ENCODE measurements at regions not wholly inside any gene's neighbourhood (a gene's known extent, or its start where the extent isn't known, plus 50 kb on each side); places are given as distances from the start of the nearest gene placed in this dataset.

DNA sequence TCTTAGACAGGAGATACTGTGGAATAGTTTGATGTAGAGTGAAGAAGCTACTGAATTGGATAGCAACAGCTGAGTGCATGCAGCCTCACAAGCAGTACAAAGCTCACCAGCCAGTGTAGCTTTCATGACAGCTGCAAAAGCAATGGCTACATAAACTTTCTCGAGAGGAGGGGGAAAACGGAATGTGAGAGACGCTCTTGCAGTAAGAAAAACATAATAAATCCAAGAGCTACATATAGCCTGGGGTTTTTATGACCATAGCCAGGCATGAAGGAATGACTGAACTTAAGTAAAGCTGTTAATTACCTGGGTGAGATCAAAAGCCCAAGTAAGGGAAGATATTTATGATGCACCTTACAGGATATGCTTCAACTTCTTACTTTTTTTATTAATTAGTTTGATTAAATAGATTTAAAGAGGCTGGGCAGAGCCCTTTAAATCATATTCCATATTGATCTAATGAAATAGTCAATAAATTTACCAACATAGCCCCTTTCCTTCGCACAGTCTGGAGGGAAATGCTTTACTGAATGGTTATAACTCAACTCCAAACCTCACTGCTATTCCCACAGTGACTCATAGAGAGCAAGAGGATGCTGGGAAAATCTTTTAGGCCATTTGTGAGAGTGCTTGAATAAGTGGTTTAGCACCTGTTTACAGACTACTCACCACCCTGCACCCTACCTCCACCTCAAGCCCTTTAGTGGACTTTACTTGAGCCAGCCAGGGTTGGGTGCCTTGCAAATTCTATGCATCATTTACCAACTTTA, 407.2 kb upstream of the CLINT1 start:
- TF ChIP-seq, protein P1, sequence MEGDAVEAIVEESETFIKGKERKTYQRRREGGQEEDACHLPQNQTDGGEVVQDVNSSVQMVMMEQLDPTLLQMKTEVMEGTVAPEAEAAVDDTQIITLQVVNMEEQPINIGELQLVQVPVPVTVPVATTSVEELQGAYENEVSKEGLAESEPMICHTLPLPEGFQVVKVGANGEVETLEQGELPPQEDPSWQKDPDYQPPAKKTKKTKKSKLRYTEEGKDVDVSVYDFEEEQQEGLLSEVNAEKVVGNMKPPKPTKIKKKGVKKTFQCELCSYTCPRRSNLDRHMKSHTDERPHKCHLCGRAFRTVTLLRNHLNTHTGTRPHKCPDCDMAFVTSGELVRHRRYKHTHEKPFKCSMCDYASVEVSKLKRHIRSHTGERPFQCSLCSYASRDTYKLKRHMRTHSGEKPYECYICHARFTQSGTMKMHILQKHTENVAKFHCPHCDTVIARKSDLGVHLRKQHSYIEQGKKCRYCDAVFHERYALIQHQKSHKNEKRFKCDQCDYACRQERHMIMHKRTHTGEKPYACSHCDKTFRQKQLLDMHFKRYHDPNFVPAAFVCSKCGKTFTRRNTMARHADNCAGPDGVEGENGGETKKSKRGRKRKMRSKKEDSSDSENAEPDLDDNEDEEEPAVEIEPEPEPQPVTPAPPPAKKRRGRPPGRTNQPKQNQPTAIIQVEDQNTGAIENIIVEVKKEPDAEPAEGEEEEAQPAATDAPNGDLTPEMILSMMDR (conservative IDR thresholded peaks at IDR 0.05), result no peak
- no peak for TF ChIP-seq EZH2 (IDR thresholded peaks at IDR 0.05; ENCODE audit: low read depth)
- no peak for DNase-seq
- BruUV-seq (replicated peaks), result no TSS peak
- Histone ChIP-seq H3K4me1 (replicated peaks; ENCODE audit: insufficient read depth) (no peaks in the 10 kb centered on the region), H4K20me1 (ENCODE audit: insufficient read depth) (no peaks in the 10 kb centered on the region), H2AFZ (no peak overlapping the region), H3K36me3 (ENCODE audit: low read depth) (no peaks in the 10 kb centered on the region), H3K9me2 (ENCODE audit: insufficient read depth) (no peaks in the 10 kb centered on the region), H3F3A (ENCODE audit: insufficient read depth, low read depth) (no peaks in the 10 kb centered on the region), H3K79me2 (ENCODE audit: low read depth) (no peaks in the 10 kb centered on the region), H3K4me3 (no peak overlapping the region), H3K9me3 (ENCODE audit: insufficient read depth, low read depth) (no peaks in the 10 kb centered on the region), H3K4me2 (no peak overlapping the region), H3K27ac (no peak overlapping the region), H3K27me3 (ENCODE audit: insufficient read depth, low read depth) (no peaks in the 10 kb centered on the region)
- intact Hi-C loops (cut with micrococcal nuclease; ENCODE audit: unreplicated experiment), result no loop called here
- ChIA-PET POLR2A (ENCODE audit: unreplicated experiment) (interaction anchor here (0.9 kb wide), 1 partner anchor 243 kb away, joined by 5 read pairs; no protein-coding TSS in a partner anchor), CTCF (no interaction called here)

DNA sequence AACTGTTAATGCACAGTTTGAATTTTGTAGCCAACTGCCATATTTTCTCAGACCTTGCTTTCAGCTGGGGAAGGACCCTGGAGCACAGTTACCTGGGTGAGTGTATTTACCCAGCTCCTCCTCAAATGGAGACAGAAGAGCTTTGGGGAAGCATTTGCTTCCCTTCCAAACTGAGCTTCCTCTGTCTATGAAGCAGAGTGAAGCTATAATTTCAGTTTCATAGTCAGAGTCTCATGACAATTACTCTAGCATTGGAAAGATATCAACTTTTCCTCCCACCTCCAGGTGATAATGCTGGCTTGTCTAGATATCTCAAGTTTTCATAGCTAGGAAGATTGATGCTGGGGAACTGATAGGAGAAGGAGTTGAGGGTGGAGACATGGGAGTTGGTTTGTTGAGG, 406.4 kb upstream of the CLINT1 start:
- no peak overlapping the region for H3K27ac ChIP-seq
- no peaks in the 10 kb centered on the region for H3K79me2 ChIP-seq (ENCODE audit: low read depth)
- H4K20me1 ChIP-seq (ENCODE audit: insufficient read depth), result no peaks in the 10 kb centered on the region
- intact Hi-C loops (cut with micrococcal nuclease; ENCODE audit: unreplicated experiment), result no loop called here
- POLR2A ChIA-PET (ENCODE audit: unreplicated experiment), result interaction anchor here (0.9 kb wide), 1 partner anchor 242 kb away, joined by 5 read pairs; no protein-coding TSS in a partner anchor
- H3K27me3 ChIP-seq (ENCODE audit: insufficient read depth, low read depth), result no peaks in the 10 kb centered on the region
- DNase-seq, result no peak
- no peak overlapping the region for H3K4me2 ChIP-seq
- no peak overlapping the region for H3K4me3 ChIP-seq
- no peaks in the 10 kb centered on the region for H3K4me1 ChIP-seq (replicated peaks; ENCODE audit: insufficient read depth)
- no peaks in the 10 kb centered on the region for H3K9me2 ChIP-seq (ENCODE audit: insufficient read depth)
- H3K9me3 ChIP-seq (ENCODE audit: insufficient read depth, low read depth), result no peaks in the 10 kb centered on the region
- no peak overlapping the region for H2AFZ ChIP-seq
- CTCF ChIA-PET, result no interaction called here
- H3K36me3 ChIP-seq (ENCODE audit: low read depth), result no peaks in the 10 kb centered on the region
- H3F3A ChIP-seq (ENCODE audit: insufficient read depth, low read depth), result no peaks in the 10 kb centered on the region
- TF ChIP-seq, protein P1 (conservative IDR thresholded peaks at IDR 0.05), result no peak
- no peak for TF ChIP-seq EZH2 (IDR thresholded peaks at IDR 0.05; ENCODE audit: low read depth)
- no TSS peak for BruUV-seq (replicated peaks)

DNA sequence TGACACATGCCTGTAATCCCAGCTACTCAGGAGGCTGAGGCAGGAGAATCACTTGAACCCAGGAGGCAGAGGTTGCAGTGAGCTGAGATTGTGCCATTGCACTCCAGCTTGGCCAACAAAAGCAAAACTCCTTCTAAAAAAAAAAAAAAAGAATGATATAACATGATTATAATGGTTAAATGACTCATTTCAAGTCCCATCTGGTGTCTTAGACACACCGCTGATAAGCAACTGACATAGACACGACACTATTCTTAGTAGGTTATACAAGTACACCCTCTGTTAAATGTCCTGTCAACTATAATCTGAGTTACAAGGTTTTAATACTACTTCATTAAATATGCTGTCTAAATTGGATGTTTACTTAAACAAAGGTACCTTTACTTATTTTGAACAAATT, 405.3 kb upstream of the CLINT1 start:
- H3F3A ChIP-seq (ENCODE audit: insufficient read depth, low read depth), result no peaks in the 10 kb centered on the region
- no peak for DNase-seq
- TF ChIP-seq, protein P1 (conservative IDR thresholded peaks at IDR 0.05), result no peak
- no peak for TF ChIP-seq EZH2 (IDR thresholded peaks at IDR 0.05; ENCODE audit: low read depth)
- CTCF ChIA-PET, result no interaction called here
- H3K4me1 ChIP-seq (replicated peaks; ENCODE audit: insufficient read depth), result no peaks in the 10 kb centered on the region
- no peak overlapping the region for H3K4me2 ChIP-seq
- no peak overlapping the region for H2AFZ ChIP-seq
- H3K9me2 ChIP-seq (ENCODE audit: insufficient read depth), result no peaks in the 10 kb centered on the region
- no peak overlapping the region for H3K27ac ChIP-seq
- no TSS peak for BruUV-seq (replicated peaks)
- H3K36me3 ChIP-seq (ENCODE audit: low read depth), result no peaks in the 10 kb centered on the region
- H3K4me3 ChIP-seq, result no peak overlapping the region
- no peaks in the 10 kb centered on the region for H3K27me3 ChIP-seq (ENCODE audit: insufficient read depth, low read depth)
- no peaks in the 10 kb centered on the region for H3K79me2 ChIP-seq (ENCODE audit: low read depth)
- H3K9me3 ChIP-seq (ENCODE audit: insufficient read depth, low read depth), result no peaks in the 10 kb centered on the region
- POLR2A ChIA-PET (ENCODE audit: unreplicated experiment), result no interaction called here
- intact Hi-C loops (cut with micrococcal nuclease; ENCODE audit: unreplicated experiment), result no loop called here
- H4K20me1 ChIP-seq (ENCODE audit: insufficient read depth), result no peaks in the 10 kb centered on the region
